ENCODE measurements at regions not wholly inside any gene's neighbourhood (a gene's known extent, or its start where the extent isn't known, plus 50 kb on each side); places are given as distances from the start of the nearest gene placed in this dataset.

DNA sequence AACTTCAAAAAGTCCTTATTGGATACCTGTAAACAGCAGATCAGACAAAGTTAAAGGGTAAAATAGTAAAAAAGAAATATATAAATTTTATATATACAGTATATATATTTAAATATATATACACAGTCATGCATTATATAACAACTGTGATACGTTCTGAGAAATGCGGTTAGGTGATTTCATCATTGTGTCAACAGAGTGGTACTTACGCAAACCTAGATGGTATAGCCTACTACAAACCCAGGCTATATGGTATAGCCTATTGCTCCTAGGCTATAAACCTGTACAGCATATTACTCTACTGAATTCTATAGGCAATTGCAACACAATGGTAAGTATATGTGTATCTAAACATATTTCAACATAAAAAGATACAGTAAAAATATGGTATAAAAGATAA, 222.7 kb downstream of the NUF2 start:
- TF ChIP-seq CTCF (IDR thresholded peaks at IDR 0.05; ENCODE audit: insufficient read depth, low read depth, low read length) (no peak), EZH2 (IDR thresholded peaks at IDR 0.05; ENCODE audit: insufficient read depth, low read length) (no peak)

All from astrocyte (in vitro differentiated cells and primary cell).